ENCODE measurements at regions not wholly inside any gene's neighbourhood (a gene's known extent, or its start where the extent isn't known, plus 50 kb on each side); places are given as distances from the start of the nearest gene placed in this dataset.

DNA sequence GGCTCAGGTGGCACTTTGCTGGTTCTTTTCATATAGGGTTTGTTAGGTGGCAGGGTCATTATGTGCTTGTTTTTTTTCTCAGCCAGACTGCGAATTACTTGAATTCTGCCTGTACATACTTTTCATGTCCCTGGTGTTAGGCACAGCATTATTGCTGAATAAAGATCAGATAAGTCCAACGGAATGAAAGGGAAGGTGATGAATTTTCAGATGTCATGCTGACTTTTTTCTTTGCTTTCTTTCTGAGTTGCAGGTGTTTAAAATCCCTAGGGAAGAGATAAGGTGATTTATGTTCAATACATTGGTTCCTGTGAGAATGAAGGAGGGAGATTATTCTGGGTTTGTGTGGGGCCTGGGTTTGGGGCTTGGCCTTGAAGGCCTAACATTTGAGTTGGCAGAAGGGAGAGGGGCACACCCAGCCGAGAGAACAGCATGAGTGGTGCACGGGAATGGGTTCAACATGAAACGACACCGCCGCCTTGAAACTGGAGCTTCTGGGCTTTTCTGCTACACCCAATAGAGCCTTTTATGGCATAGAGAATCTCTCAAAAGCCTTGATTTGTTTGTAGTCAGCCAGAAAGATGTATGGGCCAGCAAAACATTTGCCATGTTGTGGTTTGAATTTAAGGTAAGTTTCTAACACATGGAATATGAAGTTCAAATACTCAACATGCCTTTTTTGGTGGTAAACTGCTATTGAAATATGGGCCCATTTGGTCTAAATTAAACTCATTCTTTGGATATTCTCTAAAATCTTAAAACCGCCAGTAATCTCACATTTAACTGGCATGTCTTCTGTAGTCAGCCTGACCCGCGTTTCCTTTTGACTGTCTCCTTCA, 477.0 kb downstream of the PCNX1 start:
- Histone ChIP-seq H3K27me3 (replicated peaks; ENCODE audit: insufficient read depth) (no peaks in the 10 kb centered on the region), H3K4me3 (no peak overlapping the region), H3K4me1 (replicated peaks) (no peaks in the 10 kb centered on the region), H3K36me3 (no peaks in the 10 kb centered on the region), H3K9me3 (no peaks in the 10 kb centered on the region), H3K27ac (no peak overlapping the region)
- intact Hi-C loops (cut with DNase I): no loop called here
- DNase-seq (ENCODE audit: low spot score): no peak
- TF ChIP-seq POLR2A (IDR thresholded peaks at IDR 0.05): no peak
- TF ChIP-seq POLR2AphosphoS5 (IDR thresholded peaks at IDR 0.05): no peak
- TF ChIP-seq, protein P1, sequence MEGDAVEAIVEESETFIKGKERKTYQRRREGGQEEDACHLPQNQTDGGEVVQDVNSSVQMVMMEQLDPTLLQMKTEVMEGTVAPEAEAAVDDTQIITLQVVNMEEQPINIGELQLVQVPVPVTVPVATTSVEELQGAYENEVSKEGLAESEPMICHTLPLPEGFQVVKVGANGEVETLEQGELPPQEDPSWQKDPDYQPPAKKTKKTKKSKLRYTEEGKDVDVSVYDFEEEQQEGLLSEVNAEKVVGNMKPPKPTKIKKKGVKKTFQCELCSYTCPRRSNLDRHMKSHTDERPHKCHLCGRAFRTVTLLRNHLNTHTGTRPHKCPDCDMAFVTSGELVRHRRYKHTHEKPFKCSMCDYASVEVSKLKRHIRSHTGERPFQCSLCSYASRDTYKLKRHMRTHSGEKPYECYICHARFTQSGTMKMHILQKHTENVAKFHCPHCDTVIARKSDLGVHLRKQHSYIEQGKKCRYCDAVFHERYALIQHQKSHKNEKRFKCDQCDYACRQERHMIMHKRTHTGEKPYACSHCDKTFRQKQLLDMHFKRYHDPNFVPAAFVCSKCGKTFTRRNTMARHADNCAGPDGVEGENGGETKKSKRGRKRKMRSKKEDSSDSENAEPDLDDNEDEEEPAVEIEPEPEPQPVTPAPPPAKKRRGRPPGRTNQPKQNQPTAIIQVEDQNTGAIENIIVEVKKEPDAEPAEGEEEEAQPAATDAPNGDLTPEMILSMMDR (IDR thresholded peaks at IDR 0.05): no peak
- WGBS: 85% methylated on average over 10 of the region's 10 CpGs

DNA sequence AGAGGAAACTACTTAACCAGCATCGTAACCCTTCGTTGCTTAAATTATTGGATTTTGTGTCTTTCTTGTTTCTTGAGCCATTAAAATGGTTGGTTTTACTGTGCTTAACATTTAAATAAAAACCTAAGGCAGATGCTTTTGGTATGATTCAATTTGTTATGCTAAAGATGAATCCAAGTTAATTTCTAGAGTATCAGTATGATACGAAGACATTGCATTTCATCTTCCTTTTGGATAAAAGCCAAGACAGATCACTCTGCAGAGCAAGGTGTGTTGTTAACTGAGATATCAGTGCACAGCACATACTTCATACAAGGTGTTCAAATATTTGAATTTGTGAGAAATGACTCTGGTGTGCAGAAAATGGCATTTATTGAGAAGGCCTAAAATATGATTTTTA, 480.5 kb downstream of the PCNX1 start:
- WGBS: 90% methylated on average over 3 of the region's 3 CpGs
- no peaks in the 10 kb centered on the region for H3K27me3 ChIP-seq (replicated peaks; ENCODE audit: insufficient read depth)
- intact Hi-C loops (cut with DNase I): no loop called here
- no peaks in the 10 kb centered on the region for H3K4me1 ChIP-seq (replicated peaks)
- TF ChIP-seq, protein P1 (IDR thresholded peaks at IDR 0.05): no peak
- no peak for TF ChIP-seq POLR2AphosphoS5 (IDR thresholded peaks at IDR 0.05)
- no peak for TF ChIP-seq POLR2A (IDR thresholded peaks at IDR 0.05)
- no peak for DNase-seq (ENCODE audit: low spot score)
- no peak overlapping the region for H3K4me3 ChIP-seq
- no peak overlapping the region for H3K27ac ChIP-seq
- no peaks in the 10 kb centered on the region for H3K9me3 ChIP-seq
- no peaks in the 10 kb centered on the region for H3K36me3 ChIP-seq

DNA sequence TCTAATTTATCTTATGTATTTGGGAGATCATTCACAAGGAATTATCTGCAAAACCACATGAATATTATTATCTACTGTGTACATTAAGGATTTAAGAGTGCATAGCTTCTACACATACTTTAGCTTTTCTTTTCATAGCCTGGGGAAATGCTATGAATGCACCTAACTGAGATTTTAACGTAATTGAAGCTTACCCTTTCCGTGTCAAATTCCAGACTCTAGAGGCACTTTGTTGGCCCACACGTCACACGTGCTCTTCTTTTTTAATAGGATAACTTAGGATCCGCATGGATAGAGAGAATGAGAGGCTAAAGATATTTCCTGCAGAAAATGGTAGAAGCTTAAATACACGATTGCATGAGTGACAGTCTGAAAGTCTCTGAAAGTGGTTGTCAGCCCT, 481.1 kb downstream of the PCNX1 start:
- no peaks in the 10 kb centered on the region for H3K9me3 ChIP-seq
- H3K27me3 ChIP-seq (replicated peaks; ENCODE audit: insufficient read depth): no peaks in the 10 kb centered on the region
- TF ChIP-seq POLR2AphosphoS5 (IDR thresholded peaks at IDR 0.05) (no peak), POLR2A (IDR thresholded peaks at IDR 0.05) (no peak)
- TF ChIP-seq, protein P1 (IDR thresholded peaks at IDR 0.05): no peak
- no peak overlapping the region for H3K27ac ChIP-seq
- no peaks in the 10 kb centered on the region for H3K4me1 ChIP-seq (replicated peaks)
- H3K36me3 ChIP-seq: no peaks in the 10 kb centered on the region
- intact Hi-C loops (cut with DNase I): no loop called here
- H3K4me3 ChIP-seq: no peak overlapping the region
- no peak for DNase-seq (ENCODE audit: low spot score)
- 79% methylated on average over 6 of the region's 6 CpGs for WGBS

DNA sequence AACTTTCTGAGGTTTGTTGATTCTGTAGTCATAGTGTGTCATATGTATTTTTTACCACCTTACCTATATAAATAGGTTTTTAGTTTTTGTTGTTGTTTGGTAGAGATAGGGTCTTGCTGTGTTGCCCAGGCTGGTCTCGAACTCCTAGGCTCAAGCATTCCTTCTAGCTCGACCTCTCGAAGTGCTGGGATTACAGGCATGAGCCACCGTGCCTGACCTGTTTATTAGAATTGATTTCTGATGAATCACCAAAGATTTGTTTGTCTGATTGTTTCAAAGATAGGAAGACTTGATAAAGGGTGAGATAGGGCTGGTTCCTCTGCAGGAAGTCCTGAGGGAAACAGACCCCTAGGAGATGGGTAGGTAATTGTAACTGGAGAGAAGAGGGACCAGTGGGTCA, 481.6 kb downstream of the PCNX1 start:
- Histone ChIP-seq H3K9me3 (no peaks in the 10 kb centered on the region), H3K27me3 (replicated peaks; ENCODE audit: insufficient read depth) (no peaks in the 10 kb centered on the region), H3K4me3 (no peak overlapping the region), H3K4me1 (replicated peaks) (no peaks in the 10 kb centered on the region), H3K27ac (no peak overlapping the region), H3K36me3 (no peaks in the 10 kb centered on the region)
- WGBS: 75% methylated on average over 4 of the region's 4 CpGs
- TF ChIP-seq POLR2AphosphoS5 (IDR thresholded peaks at IDR 0.05) (no peak), POLR2A (IDR thresholded peaks at IDR 0.05) (no peak)
- TF ChIP-seq, protein P1 (IDR thresholded peaks at IDR 0.05): no peak
- DNase-seq (ENCODE audit: low spot score): no peak
- intact Hi-C loops (cut with DNase I): no loop called here

DNA sequence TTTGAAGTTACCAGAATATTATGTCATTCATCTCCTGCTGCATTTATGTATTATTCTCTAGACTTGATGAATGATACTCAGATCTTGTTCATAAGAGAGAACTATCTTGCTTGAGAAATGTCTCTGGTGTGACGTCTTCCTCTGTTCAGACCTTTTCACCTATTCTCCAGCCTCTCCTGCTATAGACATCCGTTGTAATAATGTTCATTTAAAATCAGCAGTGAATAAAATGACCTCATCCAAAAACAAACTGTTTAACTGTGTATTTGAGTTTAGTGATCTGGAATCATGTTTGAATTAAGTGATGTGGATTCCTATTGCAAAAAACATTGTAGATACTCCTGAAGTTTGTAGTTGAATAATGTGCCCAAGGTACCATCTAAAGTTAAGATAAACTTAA, 487.1 kb downstream of the PCNX1 start:
- Histone ChIP-seq H3K36me3 (no peaks in the 10 kb centered on the region), H3K9me3 (no peaks in the 10 kb centered on the region), H3K27me3 (replicated peaks; ENCODE audit: insufficient read depth) (no peaks in the 10 kb centered on the region), H3K4me1 (replicated peaks) (no peaks in the 10 kb centered on the region), H3K4me3 (no peak overlapping the region), H3K27ac (no peak overlapping the region)
- 66% methylated on average over 2 of the region's 2 CpGs for WGBS
- intact Hi-C loops (cut with DNase I): no loop called here
- no peak for DNase-seq (ENCODE audit: low spot score)
- TF ChIP-seq POLR2AphosphoS5 (IDR thresholded peaks at IDR 0.05) (no peak), POLR2A (IDR thresholded peaks at IDR 0.05) (no peak)
- TF ChIP-seq, protein P1 (IDR thresholded peaks at IDR 0.05): no peak

Data from prostate gland (tissue), 2 donors.